GM12878 (cell line): ENCODE measurements at regions not wholly inside any gene's neighbourhood (a gene's known extent, or its start where the extent isn't known, plus 50 kb on each side); places are given as distances from the start of the nearest gene placed in this dataset.

Source experiments
- TF ChIP-seq, protein P1 (sequence below), 3 experiments: IDR thresholded peaks in 2 of 3; conservative IDR thresholded peaks in 1 of 3; 2 replicates each; pipeline ENCODE4 v1.5.1; 2011; ENCODE audit warnings: low read depth in 3 of 3, low read length in 3 of 3, mild to moderate bottlenecking in 3 of 3, control low read depth in 2 of 3, moderate library complexity in 2 of 3, inconsistent platforms in 1 of 3, mixed read lengths in 1 of 3; ENCODE audit not compliant: control insufficient read depth in 2 of 3, insufficient read depth in 1 of 3; ENCODE audit errors: extremely low read depth in 1 of 3
- TF ChIP-seq, protein P2 (sequence below): fragments of 450-650 bp; IDR thresholded peaks from 2 replicates; pipeline ENCODE4 v1.6.1; 2017; ENCODE audit warnings: mild to moderate bottlenecking, moderate library complexity

DNA sequence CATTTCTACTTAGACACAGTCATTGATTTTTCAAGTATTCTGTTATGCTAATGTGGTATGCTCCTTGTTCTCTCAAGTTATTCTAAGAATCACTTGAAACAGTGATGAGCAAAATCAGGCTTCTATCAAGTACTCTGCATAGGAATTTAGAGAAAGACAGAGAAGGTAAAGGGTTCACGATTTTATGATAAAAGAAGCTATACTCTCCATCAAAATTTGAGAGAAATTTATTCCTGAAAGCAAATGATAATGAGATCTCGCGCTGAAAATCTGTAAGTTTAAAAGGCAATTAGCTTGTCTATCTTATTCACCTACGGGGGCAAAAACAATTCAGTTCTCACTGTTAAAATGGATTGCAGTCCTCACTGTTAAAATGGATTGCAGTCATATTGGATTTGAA is 1404.3 kb upstream of the FLRT2 start:
- TF ChIP-seq, protein P1, sequence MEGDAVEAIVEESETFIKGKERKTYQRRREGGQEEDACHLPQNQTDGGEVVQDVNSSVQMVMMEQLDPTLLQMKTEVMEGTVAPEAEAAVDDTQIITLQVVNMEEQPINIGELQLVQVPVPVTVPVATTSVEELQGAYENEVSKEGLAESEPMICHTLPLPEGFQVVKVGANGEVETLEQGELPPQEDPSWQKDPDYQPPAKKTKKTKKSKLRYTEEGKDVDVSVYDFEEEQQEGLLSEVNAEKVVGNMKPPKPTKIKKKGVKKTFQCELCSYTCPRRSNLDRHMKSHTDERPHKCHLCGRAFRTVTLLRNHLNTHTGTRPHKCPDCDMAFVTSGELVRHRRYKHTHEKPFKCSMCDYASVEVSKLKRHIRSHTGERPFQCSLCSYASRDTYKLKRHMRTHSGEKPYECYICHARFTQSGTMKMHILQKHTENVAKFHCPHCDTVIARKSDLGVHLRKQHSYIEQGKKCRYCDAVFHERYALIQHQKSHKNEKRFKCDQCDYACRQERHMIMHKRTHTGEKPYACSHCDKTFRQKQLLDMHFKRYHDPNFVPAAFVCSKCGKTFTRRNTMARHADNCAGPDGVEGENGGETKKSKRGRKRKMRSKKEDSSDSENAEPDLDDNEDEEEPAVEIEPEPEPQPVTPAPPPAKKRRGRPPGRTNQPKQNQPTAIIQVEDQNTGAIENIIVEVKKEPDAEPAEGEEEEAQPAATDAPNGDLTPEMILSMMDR (IDR thresholded peaks at IDR 0.05 in 2 of 3, conservative IDR thresholded peaks at IDR 0.05 in 1 of 3; ENCODE audit: control insufficient read depth in 2 of 3, extremely low read depth in 1 of 3, insufficient read depth in 1 of 3, low read depth in 3 of 3, low read length in 3 of 3): no peak
- TF ChIP-seq, protein P2, sequence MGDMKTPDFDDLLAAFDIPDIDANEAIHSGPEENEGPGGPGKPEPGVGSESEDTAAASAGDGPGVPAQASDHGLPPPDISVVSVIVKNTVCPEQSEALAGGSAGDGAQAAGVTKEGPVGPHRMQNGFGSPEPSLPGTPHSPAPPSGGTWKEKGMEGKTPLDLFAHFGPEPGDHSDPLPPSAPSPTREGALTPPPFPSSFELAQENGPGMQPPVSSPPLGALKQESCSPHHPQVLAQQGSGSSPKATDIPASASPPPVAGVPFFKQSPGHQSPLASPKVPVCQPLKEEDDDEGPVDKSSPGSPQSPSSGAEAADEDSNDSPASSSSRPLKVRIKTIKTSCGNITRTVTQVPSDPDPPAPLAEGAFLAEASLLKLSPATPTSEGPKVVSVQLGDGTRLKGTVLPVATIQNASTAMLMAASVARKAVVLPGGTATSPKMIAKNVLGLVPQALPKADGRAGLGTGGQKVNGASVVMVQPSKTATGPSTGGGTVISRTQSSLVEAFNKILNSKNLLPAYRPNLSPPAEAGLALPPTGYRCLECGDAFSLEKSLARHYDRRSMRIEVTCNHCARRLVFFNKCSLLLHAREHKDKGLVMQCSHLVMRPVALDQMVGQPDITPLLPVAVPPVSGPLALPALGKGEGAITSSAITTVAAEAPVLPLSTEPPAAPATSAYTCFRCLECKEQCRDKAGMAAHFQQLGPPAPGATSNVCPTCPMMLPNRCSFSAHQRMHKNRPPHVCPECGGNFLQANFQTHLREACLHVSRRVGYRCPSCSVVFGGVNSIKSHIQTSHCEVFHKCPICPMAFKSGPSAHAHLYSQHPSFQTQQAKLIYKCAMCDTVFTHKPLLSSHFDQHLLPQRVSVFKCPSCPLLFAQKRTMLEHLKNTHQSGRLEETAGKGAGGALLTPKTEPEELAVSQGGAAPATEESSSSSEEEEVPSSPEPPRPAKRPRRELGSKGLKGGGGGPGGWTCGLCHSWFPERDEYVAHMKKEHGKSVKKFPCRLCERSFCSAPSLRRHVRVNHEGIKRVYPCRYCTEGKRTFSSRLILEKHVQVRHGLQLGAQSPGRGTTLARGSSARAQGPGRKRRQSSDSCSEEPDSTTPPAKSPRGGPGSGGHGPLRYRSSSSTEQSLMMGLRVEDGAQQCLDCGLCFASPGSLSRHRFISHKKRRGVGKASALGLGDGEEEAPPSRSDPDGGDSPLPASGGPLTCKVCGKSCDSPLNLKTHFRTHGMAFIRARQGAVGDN: no peak
